Thyroid gland (tissue), 4 donors: ENCODE measurements at regions not wholly inside any gene's neighbourhood (a gene's known extent, or its start where the extent isn't known, plus 50 kb on each side); places are given as distances from the start of the nearest gene placed in this dataset.

Experiments used
- POLR2A ChIP-seq, 2 donors: fragments of 450-650 bp; IDR thresholded peaks; one replicate each; pipeline ENCODE4 v1.6.1; 2017; ENCODE audit warnings: antibody characterized with exemption in 2 of 2, mild to moderate bottlenecking in 2 of 2, moderate library complexity in 1 of 2
- TF ChIP-seq, protein P1 (sequence below), 6 experiments: fragments of 200-600 bp in 3 of 6; fragments of 450-650 bp in 3 of 6; sonication (generic) in 3 of 6; IDR thresholded peaks; one replicate each; pipeline ENCODE4 v1.5.1; 2016 to 2019; ENCODE audit warnings: antibody characterized with exemption in 6 of 6, mild to moderate bottlenecking in 2 of 6, inconsistent platforms in 1 of 6, moderate library complexity in 1 of 6

DNA sequence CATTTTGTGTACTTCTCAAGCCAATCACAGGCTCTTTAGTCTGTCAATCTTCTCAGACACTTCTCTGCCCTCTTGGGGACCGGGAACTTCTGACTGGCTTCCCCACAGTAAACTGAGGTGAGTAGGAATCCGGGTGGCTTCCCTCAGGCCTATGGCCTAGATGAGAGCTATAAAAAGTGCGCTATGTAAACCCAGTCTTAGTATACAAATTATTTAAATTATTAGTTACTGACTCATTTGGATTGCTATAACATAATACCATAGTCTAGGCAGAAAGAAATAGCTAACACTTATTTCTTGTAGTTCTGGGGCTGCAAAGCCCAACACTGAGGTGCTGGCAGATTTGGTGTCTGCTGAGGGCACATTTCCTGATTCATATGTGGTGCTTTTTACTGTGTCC is 109.2 kb upstream of the MCHR2 start:
- TF ChIP-seq, protein P1, sequence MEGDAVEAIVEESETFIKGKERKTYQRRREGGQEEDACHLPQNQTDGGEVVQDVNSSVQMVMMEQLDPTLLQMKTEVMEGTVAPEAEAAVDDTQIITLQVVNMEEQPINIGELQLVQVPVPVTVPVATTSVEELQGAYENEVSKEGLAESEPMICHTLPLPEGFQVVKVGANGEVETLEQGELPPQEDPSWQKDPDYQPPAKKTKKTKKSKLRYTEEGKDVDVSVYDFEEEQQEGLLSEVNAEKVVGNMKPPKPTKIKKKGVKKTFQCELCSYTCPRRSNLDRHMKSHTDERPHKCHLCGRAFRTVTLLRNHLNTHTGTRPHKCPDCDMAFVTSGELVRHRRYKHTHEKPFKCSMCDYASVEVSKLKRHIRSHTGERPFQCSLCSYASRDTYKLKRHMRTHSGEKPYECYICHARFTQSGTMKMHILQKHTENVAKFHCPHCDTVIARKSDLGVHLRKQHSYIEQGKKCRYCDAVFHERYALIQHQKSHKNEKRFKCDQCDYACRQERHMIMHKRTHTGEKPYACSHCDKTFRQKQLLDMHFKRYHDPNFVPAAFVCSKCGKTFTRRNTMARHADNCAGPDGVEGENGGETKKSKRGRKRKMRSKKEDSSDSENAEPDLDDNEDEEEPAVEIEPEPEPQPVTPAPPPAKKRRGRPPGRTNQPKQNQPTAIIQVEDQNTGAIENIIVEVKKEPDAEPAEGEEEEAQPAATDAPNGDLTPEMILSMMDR (IDR thresholded peaks at IDR 0.05) = no peak
- TF ChIP-seq POLR2A (IDR thresholded peaks at IDR 0.05) = no peak
